Right hindlimb (tissue), 1 donor: ENCODE measurements at regions not wholly inside any gene's neighbourhood (a gene's known extent, or its start where the extent isn't known, plus 50 kb on each side); places are given as distances from the start of the nearest gene placed in this dataset.

Source experiments
- DNase-seq: peaks from one replicate; pipeline ENCODE4 v3.0.0-alpha.2; 2018

- no peak for DNase-seq
Measured at GRCh38 chr7:16046041-16046440, 359.6 kb upstream of the MEOX2 start.

GRCh38 chr7:16045296-16045695 lies 358.8 kb upstream of the MEOX2 start:
- no peak for DNase-seq

- DNase-seq = peak; percentile 35
Measured at GRCh38 chr7:16044645-16045044, 358.2 kb upstream of the MEOX2 start.

GRCh38 chr7:16040346-16040745 lies 353.9 kb upstream of the MEOX2 start:
- no peak for DNase-seq

GRCh38 chr7:16038906-16039305 lies 352.4 kb upstream of the MEOX2 start:
- DNase-seq = no peak

GRCh38 chr7:16035392-16035791 lies 348.9 kb upstream of the MEOX2 start:
- no peak for DNase-seq

- DNase-seq = no peak
Measured at GRCh38 chr7:16034866-16035265, 348.4 kb upstream of the MEOX2 start.

- no peak for DNase-seq
Measured at GRCh38 chr7:16034353-16034752, 347.9 kb upstream of the MEOX2 start.

GRCh38 chr7:16033233-16033632 lies 346.8 kb upstream of the MEOX2 start:
- no peak for DNase-seq

GRCh38 chr7:16028636-16029035 lies 342.2 kb upstream of the MEOX2 start:
- DNase-seq = no peak

- no peak for DNase-seq
Measured at GRCh38 chr7:16028103-16028502, 341.6 kb upstream of the MEOX2 start.

- DNase-seq = no peak
Measured at GRCh38 chr7:16027396-16027795, 340.9 kb upstream of the MEOX2 start.

GRCh38 chr7:16026253-16027020 lies 340.0 kb upstream of the MEOX2 start:
- DNase-seq = peak; percentile 30

- no peak for DNase-seq
Measured at GRCh38 chr7:16025696-16026095, 339.2 kb upstream of the MEOX2 start.

- no peak for DNase-seq
Measured at GRCh38 chr7:16023503-16023902, 337.0 kb upstream of the MEOX2 start.

- no peak for DNase-seq
Measured at GRCh38 chr7:16023046-16023445, 336.6 kb upstream of the MEOX2 start.

GRCh38 chr7:16021851-16022250 lies 335.4 kb upstream of the MEOX2 start:
- no peak for DNase-seq

GRCh38 chr7:16015981-16016380 lies 329.5 kb upstream of the MEOX2 start:
- no peak for DNase-seq

- no peak for DNase-seq
Measured at GRCh38 chr7:16014031-16014430, 327.5 kb upstream of the MEOX2 start.

GRCh38 chr7:16007911-16008310 lies 321.4 kb upstream of the MEOX2 start:
- DNase-seq = no peak

GRCh38 chr7:16004702-16005101 lies 318.2 kb upstream of the MEOX2 start:
- no peak for DNase-seq

- DNase-seq = no peak
Measured at GRCh38 chr7:16001477-16001876, 315.0 kb upstream of the MEOX2 start.

GRCh38 chr7:15998617-15999016 lies 312.1 kb upstream of the MEOX2 start:
- DNase-seq = no peak

- no peak for DNase-seq
Measured at GRCh38 chr7:15995027-15995426, 308.5 kb upstream of the MEOX2 start.

GRCh38 chr7:15989194-15989593 lies 302.7 kb upstream of the MEOX2 start:
- no peak for DNase-seq
